Fibroblast of skin of scalp (primary cell): ENCODE measurements at regions not wholly inside any gene's neighbourhood (a gene's known extent, or its start where the extent isn't known, plus 50 kb on each side); places are given as distances from the start of the nearest gene placed in this dataset.
"Not testable (repeated sequence)": the region's sequence is repeated elsewhere in the genome, so short reads cannot be mapped to it uniquely, and the experiment has no call there.

ENCODE experiments used
- DNase-seq: peaks from one replicate; pipeline ENCODE4 v3.0.0-alpha.2; 2013

GRCh38 chr1:149841597-149842238 is 57.6 kb upstream of the BOLA1 start:
- not testable (repeated sequence) for DNase-seq

DNA sequence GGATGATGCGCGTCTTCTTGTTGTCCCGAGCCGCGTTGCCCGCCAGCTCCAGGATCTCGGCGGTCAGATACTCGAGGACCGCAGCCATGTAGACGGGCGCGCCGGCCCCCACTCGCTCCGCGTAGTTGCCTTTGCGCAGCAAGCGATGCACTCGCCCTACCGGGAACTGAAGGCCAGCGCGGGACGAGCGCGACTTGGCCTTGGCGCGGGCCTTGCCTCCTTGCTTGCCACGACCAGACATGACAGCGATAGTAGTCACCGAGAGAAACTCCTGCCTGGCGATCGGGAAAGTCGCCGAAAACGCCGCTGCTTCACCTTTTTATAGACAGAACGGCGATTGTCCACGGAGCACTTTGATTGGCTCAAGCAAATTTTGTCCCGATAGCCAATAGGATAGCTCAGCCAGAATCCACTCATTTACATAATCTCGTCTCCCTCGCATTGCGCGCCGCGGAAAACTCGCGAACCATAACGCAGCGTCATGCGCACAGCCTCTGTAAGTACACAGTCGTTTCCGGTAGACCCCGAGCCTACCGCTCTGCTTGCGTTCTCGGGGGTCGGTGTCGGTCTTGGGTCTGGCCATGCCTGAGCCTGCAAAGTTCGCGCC is 56.8 kb upstream of the BOLA1 start:
- not testable (repeated sequence) for DNase-seq

DNA sequence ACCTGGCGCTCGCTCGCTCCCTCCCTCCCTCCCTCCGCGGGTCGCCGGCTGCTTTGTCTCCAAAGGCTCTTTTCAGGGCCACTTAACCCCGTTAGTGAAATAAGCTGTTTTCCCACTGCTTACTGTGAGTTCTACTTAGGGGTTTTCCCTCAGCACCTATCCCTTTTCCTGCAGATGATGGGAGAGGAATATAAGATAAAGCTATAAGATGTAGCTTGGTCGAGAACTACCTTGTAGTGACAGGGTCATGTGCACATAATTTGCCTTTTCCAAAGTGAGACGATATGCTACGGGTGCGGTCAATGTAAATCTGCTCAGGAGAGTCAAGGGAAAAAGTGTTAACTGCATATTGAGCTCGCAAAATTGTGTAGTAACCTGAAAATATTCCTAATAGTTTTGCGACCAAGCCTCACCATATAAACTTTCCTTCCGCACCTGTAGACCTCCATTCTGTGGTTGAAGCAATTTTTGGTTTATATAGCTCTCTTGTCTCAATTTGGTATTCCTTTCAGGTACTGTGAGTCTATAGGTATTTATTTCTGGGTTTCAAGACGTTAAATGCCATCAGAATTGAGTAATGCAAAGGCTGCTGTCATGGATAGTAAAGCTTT is 55.8 kb upstream of the BOLA1 start:
- no peak for DNase-seq

GRCh38 chr1:149844101-149844500 is 55.3 kb upstream of the BOLA1 start:
- DNase-seq = peak; percentile 18

DNA sequence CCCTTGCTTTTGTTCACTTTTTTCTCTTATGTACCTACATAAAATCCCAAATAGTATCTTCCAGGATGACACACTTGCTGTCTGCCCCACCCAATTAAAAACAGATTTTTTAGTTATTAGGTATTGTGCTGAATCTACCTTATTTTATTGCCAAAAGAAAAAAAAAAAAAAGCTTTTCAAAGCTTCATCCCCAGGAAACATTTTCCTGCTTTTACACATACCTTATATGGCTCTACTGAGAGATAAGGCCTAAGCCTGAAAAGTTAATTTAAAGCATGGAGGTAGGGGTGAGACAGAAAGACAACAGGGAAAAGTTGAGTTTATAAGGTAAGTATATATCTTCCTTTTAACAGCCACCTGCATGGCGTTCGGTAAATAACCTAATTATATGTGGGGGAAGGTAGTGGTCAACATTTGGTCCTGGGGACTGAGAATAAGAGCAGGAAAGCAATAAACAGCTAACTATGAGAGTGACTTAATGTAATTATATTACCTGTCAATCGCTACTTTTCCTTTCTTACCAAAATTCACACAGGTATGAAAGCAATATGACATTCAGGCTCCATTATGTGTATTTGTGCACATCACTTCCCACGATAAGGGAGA is 54.6 kb upstream of the BOLA1 start:
- DNase-seq = no peak

DNA sequence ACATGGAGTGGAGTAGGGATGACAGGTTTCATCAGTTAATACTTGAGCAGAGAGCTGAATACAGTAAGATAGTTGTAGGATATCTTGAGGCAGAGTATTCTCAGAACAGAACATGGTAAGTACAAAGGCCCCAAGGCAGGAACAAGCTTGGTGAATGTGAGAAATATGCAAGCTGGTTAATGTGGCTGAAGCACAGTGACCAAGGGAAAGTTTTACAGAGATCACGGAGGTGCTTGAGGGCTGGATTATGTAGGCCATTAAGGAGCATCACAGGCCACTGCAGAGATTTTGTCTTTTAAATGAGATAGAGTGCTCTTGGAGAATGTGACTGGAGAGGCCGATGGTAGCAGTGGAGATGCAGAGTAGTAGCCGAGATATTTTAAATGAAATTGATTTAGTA is 54.0 kb upstream of the BOLA1 start:
- no peak for DNase-seq

- DNase-seq = no peak
These were observed 53.3 kb upstream of the BOLA1 start for GRCh38 chr1:149846042-149846441.

GRCh38 chr1:149846593-149847466 is 52.5 kb upstream of the BOLA1 start:
- DNase-seq = no peak

- DNase-seq = no peak
These were observed 50.8 kb upstream of the BOLA1 start for GRCh38 chr1:149848340-149849110.

DNA sequence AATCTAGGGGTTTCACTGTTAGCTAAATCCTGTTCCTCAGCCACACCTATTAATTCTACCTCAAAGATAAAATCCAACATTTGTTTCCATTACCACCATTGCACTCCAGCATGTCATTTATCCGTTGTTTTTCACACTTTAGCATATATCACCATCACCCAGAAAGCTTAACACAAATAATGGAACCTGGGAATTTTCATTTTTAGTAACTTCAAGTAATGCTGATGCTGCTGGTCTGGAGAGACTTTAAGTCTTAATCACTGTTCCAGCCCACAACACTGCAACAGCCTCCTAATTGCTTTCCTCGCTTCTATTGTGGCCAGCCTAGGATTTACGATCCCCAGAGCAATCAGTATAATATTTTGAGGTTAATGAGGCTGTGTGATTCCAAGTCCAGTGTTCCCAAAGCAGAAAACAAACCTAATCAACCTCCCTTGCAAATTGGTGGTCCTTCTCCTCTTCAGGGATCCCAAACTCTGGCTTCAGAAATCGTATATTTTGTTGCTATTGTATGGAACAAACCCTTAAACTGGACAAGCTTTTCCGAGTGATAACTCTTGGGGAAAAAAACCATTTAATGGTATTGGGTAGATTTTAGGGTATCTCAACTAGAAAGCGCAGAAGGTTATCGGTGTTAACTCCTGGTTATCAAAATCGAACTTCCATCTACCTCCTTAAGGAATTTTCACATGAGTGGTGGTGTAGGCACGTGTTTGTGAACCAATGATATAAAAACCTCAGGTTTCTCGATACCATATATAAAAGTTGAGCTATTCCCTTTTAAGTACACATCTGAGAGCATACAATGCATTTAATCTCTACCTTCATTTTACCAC is 50.0 kb upstream of the BOLA1 start:
- DNase-seq = no peak
